ENCODE measurements at regions not wholly inside any gene's neighbourhood (a gene's known extent, or its start where the extent isn't known, plus 50 kb on each side); places are given as distances from the start of the nearest gene placed in this dataset.
"Not testable (repeated sequence)": the region's sequence is repeated elsewhere in the genome, so short reads cannot be mapped to it uniquely, and the experiment has no call there.

- DNase-seq = not testable (repeated sequence)
Observed at GRCh38 chr15:20473465-20473864, 68.1 kb downstream of the GOLGA6L6 start.

DNA sequence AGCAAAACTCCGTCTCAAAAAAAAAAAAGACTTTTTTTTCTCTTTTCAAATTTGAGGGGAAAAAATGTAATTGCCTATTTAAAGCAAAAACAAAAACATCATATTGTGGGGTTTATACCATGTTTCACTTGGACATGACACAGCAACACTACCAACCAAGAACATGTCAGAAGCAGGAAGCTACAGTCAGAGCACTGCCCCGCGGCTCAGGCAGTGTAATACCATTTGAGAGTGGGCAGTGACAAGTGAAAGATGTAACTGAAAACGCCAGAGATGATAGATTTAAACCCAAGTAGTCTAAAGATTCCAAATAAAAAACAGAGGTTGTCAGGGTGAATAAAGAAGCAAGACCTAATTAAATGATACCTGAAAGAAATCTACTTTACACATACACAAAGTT lies 68.6 kb downstream of the GOLGA6L6 start:
- not testable (repeated sequence) for DNase-seq

DNA sequence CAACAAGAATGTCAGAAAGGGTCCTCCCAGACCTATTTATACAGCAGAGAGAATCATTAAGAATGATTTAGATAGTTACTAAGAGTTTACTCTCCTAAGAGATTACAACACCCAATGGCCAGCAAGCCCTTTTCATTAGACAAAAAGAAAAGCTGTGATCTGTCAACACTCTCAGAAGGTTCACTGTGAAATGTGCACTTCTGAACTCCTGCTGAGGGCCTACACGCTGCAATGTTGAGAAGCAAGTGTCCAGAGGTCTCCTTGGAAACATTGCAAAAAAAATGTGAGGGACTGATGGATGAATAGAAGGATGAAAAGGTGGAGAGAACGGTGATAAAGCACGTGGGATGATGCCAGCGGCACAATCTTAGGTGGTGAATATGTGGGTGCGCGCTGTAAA lies 70.8 kb downstream of the GOLGA6L6 start:
- not testable (repeated sequence) for DNase-seq

DNA sequence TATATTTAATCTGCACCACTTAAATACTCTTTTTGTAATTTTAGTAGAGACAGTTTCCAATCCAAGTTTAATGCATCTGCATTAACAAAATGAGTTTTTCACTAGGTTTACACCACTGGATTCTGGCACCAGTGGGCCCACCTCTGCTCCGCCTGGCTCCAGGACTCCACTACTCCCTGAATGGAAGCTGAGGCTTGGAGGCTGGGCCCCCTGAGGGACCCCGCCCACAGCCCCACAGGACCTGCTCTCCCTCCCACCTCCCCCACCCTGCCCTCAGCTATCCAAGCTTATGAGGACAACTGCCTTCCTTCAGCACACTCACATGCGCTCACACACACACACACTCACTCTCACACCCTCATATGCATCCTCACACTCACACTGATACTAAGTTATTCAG lies 100.5 kb downstream of the GOLGA6L6 start:
- DNase-seq = not testable (repeated sequence)

- not testable (repeated sequence) for DNase-seq
Observed at GRCh38 chr15:20440390-20440789, 101.2 kb downstream of the GOLGA6L6 start.

DNA sequence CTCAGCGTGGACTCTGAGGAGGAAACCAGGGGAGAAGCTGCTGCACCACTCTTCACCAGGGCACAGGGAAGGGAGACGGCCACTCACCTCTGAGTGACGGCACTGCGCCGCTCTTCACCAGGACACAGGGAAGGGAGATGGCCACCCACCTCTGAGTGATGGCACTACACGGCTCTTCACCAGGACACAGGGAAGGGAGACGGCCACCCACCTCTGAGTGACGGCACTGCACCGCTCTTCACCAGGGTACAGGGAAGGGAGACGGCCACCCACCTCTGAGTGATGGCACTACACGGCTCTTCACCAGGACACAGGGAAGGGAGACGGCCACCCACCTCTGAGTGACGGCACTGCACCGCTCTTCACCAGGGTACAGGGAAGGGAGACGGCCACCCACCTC lies 102.5 kb downstream of the GOLGA6L6 start:
- DNase-seq = not testable (repeated sequence)

- DNase-seq = not testable (repeated sequence)
Observed at GRCh38 chr15:20438255-20438654, 103.3 kb downstream of the GOLGA6L6 start.

- not testable (repeated sequence) for DNase-seq
Observed at GRCh38 chr15:20433468-20433867, 108.1 kb downstream of the GOLGA6L6 start.

- DNase-seq = not testable (repeated sequence)
Observed at GRCh38 chr15:20430495-20430894, 111.1 kb downstream of the GOLGA6L6 start.

GRCh38 chr15:20420710-20421109 lies 120.9 kb downstream of the GOLGA6L6 start:
- DNase-seq = not testable (repeated sequence)

- not testable (repeated sequence) for DNase-seq
Observed at GRCh38 chr15:20416618-20417017, 125.0 kb downstream of the GOLGA6L6 start.

- not testable (repeated sequence) for DNase-seq
Observed at GRCh38 chr15:20409667-20410198, 131.9 kb downstream of the GOLGA6L6 start.

GRCh38 chr15:20409247-20409646 lies 132.4 kb downstream of the GOLGA6L6 start:
- DNase-seq = no peak

DNA sequence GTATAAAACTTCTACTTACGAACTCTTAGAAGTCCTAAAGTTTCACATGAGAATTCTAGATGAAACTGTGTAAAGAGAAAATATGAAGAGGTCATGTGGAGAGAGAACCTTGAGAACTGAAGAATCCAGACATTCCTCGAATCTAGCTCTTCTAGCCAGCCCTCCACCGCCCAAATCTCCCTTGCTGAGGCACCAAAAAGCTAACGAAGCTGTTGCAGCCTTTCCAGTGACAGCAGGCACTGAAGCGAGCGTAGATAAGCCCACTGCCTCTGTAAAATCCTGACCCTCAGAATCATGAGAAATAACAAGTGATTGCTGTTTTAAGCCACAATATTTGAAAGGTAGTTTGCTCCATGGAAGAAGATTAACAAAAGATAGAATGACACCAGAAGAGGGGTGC lies 134.0 kb downstream of the GOLGA6L6 start:
- no peak for DNase-seq

- DNase-seq = not testable (repeated sequence)
Observed at GRCh38 chr15:20404571-20404970, 137.0 kb downstream of the GOLGA6L6 start.

GRCh38 chr15:20402586-20402985 lies 139.0 kb downstream of the GOLGA6L6 start:
- DNase-seq = not testable (repeated sequence)

DNA sequence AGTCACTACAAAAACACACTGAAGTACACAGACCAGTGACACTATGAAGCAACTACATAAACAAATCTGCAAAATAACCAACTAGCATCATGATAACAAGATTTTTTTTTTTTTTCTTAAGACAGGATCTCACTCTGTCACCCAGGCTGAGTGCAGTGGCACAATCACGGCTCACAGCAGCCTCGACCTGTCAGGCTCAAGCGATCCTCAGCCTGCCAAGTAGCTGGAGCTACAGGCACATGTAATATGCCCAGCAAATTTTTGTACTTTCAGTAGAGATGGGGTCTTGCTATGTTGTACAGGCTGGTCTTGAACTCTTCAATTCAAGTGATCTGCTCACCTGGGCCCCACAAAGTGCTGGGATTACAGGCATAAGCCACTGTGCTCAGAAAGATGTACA lies 140.5 kb downstream of the GOLGA6L6 start:
- not testable (repeated sequence) for DNase-seq

GRCh38 chr15:20398680-20399079 lies 142.9 kb downstream of the GOLGA6L6 start:
- not testable (repeated sequence) for DNase-seq

DNA sequence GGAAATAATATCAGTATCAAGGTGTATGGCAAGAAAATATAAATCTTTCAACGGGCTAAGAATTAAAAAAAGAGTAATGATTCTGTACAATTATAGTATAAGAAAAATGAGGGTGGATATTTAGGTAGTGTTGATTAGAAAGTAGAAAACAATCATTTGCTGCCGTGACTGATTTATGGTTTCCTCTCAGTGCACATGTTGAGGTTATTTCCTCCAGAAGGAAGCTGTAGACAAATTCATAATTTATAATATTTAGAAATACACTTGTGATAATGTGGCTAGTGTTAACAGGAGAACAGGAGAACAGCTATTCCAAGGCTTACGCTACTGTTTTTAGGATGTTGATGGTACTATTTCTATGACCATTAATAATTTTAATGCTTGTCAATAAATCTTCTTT lies 153.4 kb downstream of the GOLGA6L6 start:
- not testable (repeated sequence) for DNase-seq

GRCh38 chr15:20386198-20386597 lies 155.4 kb downstream of the GOLGA6L6 start:
- no peak for DNase-seq

GRCh38 chr15:20380199-20380598 lies 161.4 kb downstream of the GOLGA6L6 start:
- not testable (repeated sequence) for DNase-seq

- no peak for DNase-seq
Observed at GRCh38 chr15:20376872-20377271, 164.7 kb downstream of the GOLGA6L6 start.

GRCh38 chr15:20372416-20372815 lies 169.2 kb downstream of the GOLGA6L6 start:
- DNase-seq = not testable (repeated sequence)

GRCh38 chr15:20369500-20369899 lies 172.1 kb downstream of the GOLGA6L6 start:
- no peak for DNase-seq

DNA sequence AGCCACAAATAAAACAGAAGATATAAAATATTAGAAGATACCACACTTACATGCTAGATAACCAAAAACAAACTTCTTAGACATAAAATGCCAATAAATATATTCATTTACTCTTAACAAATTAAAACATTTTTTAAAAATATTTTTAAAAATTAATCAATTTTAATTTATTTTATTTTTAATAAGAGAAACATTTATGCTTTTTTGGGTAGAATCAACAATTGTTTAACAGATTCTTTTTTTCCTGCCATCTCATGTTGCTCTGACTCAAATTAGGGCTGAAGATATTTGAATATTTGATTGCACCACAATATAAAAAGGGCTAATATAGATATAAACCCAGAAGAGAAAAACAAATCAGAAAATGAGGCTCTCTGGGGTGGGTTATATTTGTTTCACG lies 172.6 kb downstream of the GOLGA6L6 start:
- no peak for DNase-seq

Data from eye (tissue), 1 donor.